ENCODE measurements at regions not wholly inside any gene's neighbourhood (a gene's known extent, or its start where the extent isn't known, plus 50 kb on each side); places are given as distances from the start of the nearest gene placed in this dataset.

- Mint-ChIP-seq H3K4me3 (ENCODE audit: unreplicated experiment) (no peak overlapping the region), H3K4me1 (ENCODE audit: low read depth, unreplicated experiment) (no peaks in the 10 kb centered on the region), H3K27me3 (ENCODE audit: insufficient read depth, unreplicated experiment) (no peaks in the 10 kb centered on the region), H3K27ac (ENCODE audit: unreplicated experiment) (no peak overlapping the region), H3K36me3 (ENCODE audit: insufficient read depth, unreplicated experiment) (no peaks in the 10 kb centered on the region), H3K9me3 (ENCODE audit: unreplicated experiment) (no peaks in the 10 kb centered on the region)
- CTCF ChIA-PET, result no interaction called here
- Histone ChIP-seq H3K36me3 (ENCODE audit: control insufficient read depth, insufficient read depth, low read length) (no peaks in the 10 kb centered on the region), H3K4me3 (ENCODE audit: low read depth, low read length) (no peak overlapping the region), H3K27me3 (replicated peaks; ENCODE audit: control insufficient read depth, insufficient read depth, low read length) (no peaks in the 10 kb centered on the region), H3K4me1 (no peaks in the 10 kb centered on the region), H3K9me3 (no peaks in the 10 kb centered on the region)
- TF ChIP-seq CTCF (IDR thresholded peaks at IDR 0.05; ENCODE audit: insufficient read depth in 1 of 2, low read depth in 1 of 2, low read length in 1 of 2, severe bottlenecking in 1 of 2, unreplicated experiment in 1 of 2), result no peak
- no peak for DNase-seq
- no TSS peak for BruUV-seq (replicated peaks)
- POLR2A ChIA-PET, result no interaction called here
- intact Hi-C loops (cut with micrococcal nuclease; ENCODE audit: unreplicated experiment), result no loop called here
These were observed 87.1 kb upstream of the DDX53 start for GRCh38 chrX:22912616-22913015.

- no peak for TF ChIP-seq CTCF (IDR thresholded peaks at IDR 0.05; ENCODE audit: insufficient read depth in 1 of 2, low read depth in 1 of 2, low read length in 1 of 2, severe bottlenecking in 1 of 2, unreplicated experiment in 1 of 2)
- H3K9me3 Mint-ChIP-seq (ENCODE audit: unreplicated experiment), result no peaks in the 10 kb centered on the region
- CTCF ChIA-PET, result no interaction called here
- Histone ChIP-seq H3K9me3 (no peaks in the 10 kb centered on the region), H3K4me1 (no peaks in the 10 kb centered on the region), H3K36me3 (ENCODE audit: control insufficient read depth, insufficient read depth, low read length) (no peaks in the 10 kb centered on the region), H3K27me3 (replicated peaks; ENCODE audit: control insufficient read depth, insufficient read depth, low read length) (no peaks in the 10 kb centered on the region), H3K4me3 (ENCODE audit: low read depth, low read length) (no peak overlapping the region)
- POLR2A ChIA-PET, result no interaction called here
- peaks cover 4% of the 10 kb centered on the region for H3K27me3 Mint-ChIP-seq (ENCODE audit: insufficient read depth, unreplicated experiment)
- H3K27ac Mint-ChIP-seq (ENCODE audit: unreplicated experiment), result no peak overlapping the region
- intact Hi-C loops (cut with micrococcal nuclease; ENCODE audit: unreplicated experiment), result no loop called here
- no TSS peak for BruUV-seq (replicated peaks)
- no peak for DNase-seq
- H3K4me3 Mint-ChIP-seq (ENCODE audit: unreplicated experiment), result no peak overlapping the region
- no peaks in the 10 kb centered on the region for H3K4me1 Mint-ChIP-seq (ENCODE audit: low read depth, unreplicated experiment)
- no peaks in the 10 kb centered on the region for H3K36me3 Mint-ChIP-seq (ENCODE audit: insufficient read depth, unreplicated experiment)
These were observed 76.8 kb upstream of the DDX53 start for GRCh38 chrX:22922961-22923360.

- Mint-ChIP-seq H3K27me3 (ENCODE audit: insufficient read depth, unreplicated experiment) (peaks cover 7% of the 10 kb centered on the region), H3K4me1 (ENCODE audit: low read depth, unreplicated experiment) (no peaks in the 10 kb centered on the region), H3K4me3 (ENCODE audit: unreplicated experiment) (no peak overlapping the region), H3K9me3 (ENCODE audit: unreplicated experiment) (no peaks in the 10 kb centered on the region), H3K27ac (ENCODE audit: unreplicated experiment) (no peak overlapping the region), H3K36me3 (ENCODE audit: insufficient read depth, unreplicated experiment) (no peaks in the 10 kb centered on the region)
- Histone ChIP-seq H3K36me3 (ENCODE audit: control insufficient read depth, insufficient read depth, low read length) (no peaks in the 10 kb centered on the region), H3K27me3 (replicated peaks; ENCODE audit: control insufficient read depth, insufficient read depth, low read length) (no peaks in the 10 kb centered on the region), H3K4me3 (ENCODE audit: low read depth, low read length) (no peak overlapping the region), H3K4me1 (no peaks in the 10 kb centered on the region), H3K9me3 (no peaks in the 10 kb centered on the region)
- TF ChIP-seq CTCF (IDR thresholded peaks at IDR 0.05; ENCODE audit: insufficient read depth in 1 of 2, low read depth in 1 of 2, low read length in 1 of 2, severe bottlenecking in 1 of 2, unreplicated experiment in 1 of 2), result no peak
- ChIA-PET CTCF (no interaction called here), POLR2A (no interaction called here)
- intact Hi-C loops (cut with micrococcal nuclease; ENCODE audit: unreplicated experiment), result no loop called here
- no peak for DNase-seq
- no TSS peak for BruUV-seq (replicated peaks)
These were observed 65.1 kb upstream of the DDX53 start for GRCh38 chrX:22934640-22935039.

Measured in Caco-2 (cell line).